ENCODE measurements at regions not wholly inside any gene's neighbourhood (a gene's known extent, or its start where the extent isn't known, plus 50 kb on each side); places are given as distances from the start of the nearest gene placed in this dataset.

DNA sequence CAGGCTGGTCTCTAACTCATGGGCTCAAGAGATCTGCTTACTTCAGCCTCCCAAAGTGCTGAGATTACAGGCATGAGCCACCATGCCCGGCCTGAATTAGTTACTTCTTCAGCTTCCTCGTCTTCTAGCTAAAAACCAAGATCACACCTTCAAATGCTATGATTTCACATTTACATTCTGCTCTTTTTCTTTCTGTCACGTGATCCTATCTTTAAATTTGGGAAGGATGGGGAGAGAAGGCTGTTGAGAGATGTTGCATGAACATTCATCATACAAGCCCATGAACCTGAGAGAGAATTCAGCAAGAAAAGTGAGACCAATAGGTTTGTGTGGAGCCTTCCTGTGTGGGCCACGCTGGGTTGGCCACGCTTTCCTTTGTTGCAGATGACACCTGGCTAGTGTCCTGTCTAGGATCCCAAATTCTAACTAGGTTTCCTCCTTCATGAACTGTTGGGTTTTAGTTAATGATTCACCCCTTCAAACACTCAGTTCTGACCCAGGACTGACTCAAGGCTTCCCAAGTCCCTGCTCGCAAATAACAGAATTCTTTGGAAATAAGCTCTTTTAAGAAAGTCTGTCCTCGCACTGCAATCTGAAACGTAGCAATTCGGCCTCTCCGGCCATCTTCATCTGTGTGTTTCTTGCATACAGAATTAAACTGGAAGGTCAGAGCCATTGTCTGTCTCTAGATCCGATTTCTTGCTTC is 57.3 kb upstream of the CREB1 start:
- TF ChIP-seq, protein P1, sequence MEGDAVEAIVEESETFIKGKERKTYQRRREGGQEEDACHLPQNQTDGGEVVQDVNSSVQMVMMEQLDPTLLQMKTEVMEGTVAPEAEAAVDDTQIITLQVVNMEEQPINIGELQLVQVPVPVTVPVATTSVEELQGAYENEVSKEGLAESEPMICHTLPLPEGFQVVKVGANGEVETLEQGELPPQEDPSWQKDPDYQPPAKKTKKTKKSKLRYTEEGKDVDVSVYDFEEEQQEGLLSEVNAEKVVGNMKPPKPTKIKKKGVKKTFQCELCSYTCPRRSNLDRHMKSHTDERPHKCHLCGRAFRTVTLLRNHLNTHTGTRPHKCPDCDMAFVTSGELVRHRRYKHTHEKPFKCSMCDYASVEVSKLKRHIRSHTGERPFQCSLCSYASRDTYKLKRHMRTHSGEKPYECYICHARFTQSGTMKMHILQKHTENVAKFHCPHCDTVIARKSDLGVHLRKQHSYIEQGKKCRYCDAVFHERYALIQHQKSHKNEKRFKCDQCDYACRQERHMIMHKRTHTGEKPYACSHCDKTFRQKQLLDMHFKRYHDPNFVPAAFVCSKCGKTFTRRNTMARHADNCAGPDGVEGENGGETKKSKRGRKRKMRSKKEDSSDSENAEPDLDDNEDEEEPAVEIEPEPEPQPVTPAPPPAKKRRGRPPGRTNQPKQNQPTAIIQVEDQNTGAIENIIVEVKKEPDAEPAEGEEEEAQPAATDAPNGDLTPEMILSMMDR (conservative IDR thresholded peaks at IDR 0.05; ENCODE audit: low read depth, low read length), result no peak
- TF ChIP-seq, protein P2, sequence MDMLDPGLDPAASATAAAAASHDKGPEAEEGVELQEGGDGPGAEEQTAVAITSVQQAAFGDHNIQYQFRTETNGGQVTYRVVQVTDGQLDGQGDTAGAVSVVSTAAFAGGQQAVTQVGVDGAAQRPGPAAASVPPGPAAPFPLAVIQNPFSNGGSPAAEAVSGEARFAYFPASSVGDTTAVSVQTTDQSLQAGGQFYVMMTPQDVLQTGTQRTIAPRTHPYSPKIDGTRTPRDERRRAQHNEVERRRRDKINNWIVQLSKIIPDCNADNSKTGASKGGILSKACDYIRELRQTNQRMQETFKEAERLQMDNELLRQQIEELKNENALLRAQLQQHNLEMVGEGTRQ (IDR thresholded peaks at IDR 0.05; ENCODE audit: low read depth, low read length), result no peak
- TF ChIP-seq RAD21 (IDR thresholded peaks at IDR 0.05; ENCODE audit: low read length) (no peak), BHLHE40 (IDR thresholded peaks at IDR 0.05; ENCODE audit: low read depth, low read length) (no peak), SMC3 (IDR thresholded peaks at IDR 0.05; ENCODE audit: low read depth, low read length) (no peak), POLR2A (IDR thresholded peaks at IDR 0.05; ENCODE audit: low read depth, low read length) (no peak)
- TF ChIP-seq, protein P3, sequence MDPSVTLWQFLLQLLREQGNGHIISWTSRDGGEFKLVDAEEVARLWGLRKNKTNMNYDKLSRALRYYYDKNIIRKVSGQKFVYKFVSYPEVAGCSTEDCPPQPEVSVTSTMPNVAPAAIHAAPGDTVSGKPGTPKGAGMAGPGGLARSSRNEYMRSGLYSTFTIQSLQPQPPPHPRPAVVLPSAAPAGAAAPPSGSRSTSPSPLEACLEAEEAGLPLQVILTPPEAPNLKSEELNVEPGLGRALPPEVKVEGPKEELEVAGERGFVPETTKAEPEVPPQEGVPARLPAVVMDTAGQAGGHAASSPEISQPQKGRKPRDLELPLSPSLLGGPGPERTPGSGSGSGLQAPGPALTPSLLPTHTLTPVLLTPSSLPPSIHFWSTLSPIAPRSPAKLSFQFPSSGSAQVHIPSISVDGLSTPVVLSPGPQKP (IDR thresholded peaks at IDR 0.05; ENCODE audit: borderline replicate concordance, low read depth, low read length), result no peak

Measured in IMR-90 (cell line).